DOHH2 (cell line): ENCODE measurements at regions not wholly inside any gene's neighbourhood (a gene's known extent, or its start where the extent isn't known, plus 50 kb on each side); places are given as distances from the start of the nearest gene placed in this dataset.

Source experiments
- H3F3A ChIP-seq: fragments of 200-600 bp; sonication (generic), shearing (Covaris generic); 2 replicates; pipeline ENCODE4 v1.6.0; 2016; ENCODE audit warnings: antibody characterized with exemption, mild to moderate bottlenecking; ENCODE audit not compliant: control insufficient read depth, insufficient read depth
- H3K27ac ChIP-seq: fragments of 200-600 bp; sonication (generic); 2 replicates; pipeline ENCODE4 v1.5.1; 2014; ENCODE audit warnings: low read depth, mild to moderate bottlenecking, low read length, moderate library complexity
- H3K27me3 ChIP-seq: fragments of 200-600 bp; sonication (generic); 2 replicates; pipeline ENCODE4 v1.6.1; 2014; ENCODE audit warnings: mild to moderate bottlenecking, low read length, mixed read lengths; ENCODE audit not compliant: control insufficient read depth
- H3K36me3 ChIP-seq: fragments of 200-600 bp; sonication (generic); 2 replicates; pipeline ENCODE4 v1.6.1; 2014; ENCODE audit warnings: mild to moderate bottlenecking, low read length, moderate library complexity, mixed read lengths; ENCODE audit not compliant: control insufficient read depth
- H3K4me1 ChIP-seq: fragments of 200-600 bp; sonication (generic); 2 replicates; pipeline ENCODE4 v1.6.1; 2014; ENCODE audit warnings: mild to moderate bottlenecking, low read length, mixed read lengths; ENCODE audit not compliant: control insufficient read depth
- H3K4me2 ChIP-seq: fragments of 200-600 bp; sonication (generic); 2 replicates; pipeline ENCODE4 v1.6.0; 2014; ENCODE audit warnings: mild to moderate bottlenecking, low read length, moderate library complexity
- H3K4me3 ChIP-seq: fragments of 200-600 bp; sonication (generic); 2 replicates; pipeline ENCODE4 v1.5.1; 2014; ENCODE audit warnings: mild to moderate bottlenecking, low read length, mixed read lengths
- H3K79me2 ChIP-seq: fragments of 200-600 bp; sonication (generic); 2 replicates; pipeline ENCODE4 v1.6.1; 2014; ENCODE audit warnings: mild to moderate bottlenecking, low read length, mixed read lengths; ENCODE audit not compliant: control insufficient read depth
- H3K9me2 ChIP-seq: fragments of 200-600 bp; sonication (generic); replicated peaks from 2 replicates; pipeline ENCODE4 v1.6.1; 2014; ENCODE audit warnings: mild to moderate bottlenecking, low read length, mixed read lengths; ENCODE audit not compliant: control insufficient read depth
- H3K9me3 ChIP-seq: fragments of 200-600 bp; sonication (generic); 2 replicates; pipeline ENCODE4 v1.6.1; 2014; ENCODE audit warnings: antibody characterized with exemption, low read length, mixed read lengths; ENCODE audit not compliant: control insufficient read depth, insufficient read depth
- H4K20me1 ChIP-seq: fragments of 200-600 bp; sonication (generic); 2 replicates; pipeline ENCODE4 v1.6.0; 2014; ENCODE audit warnings: low read depth, mild to moderate bottlenecking, antibody characterized with exemption, low read length, moderate library complexity; ENCODE audit not compliant: control insufficient read depth, insufficient read depth
- EZH2phosphoT487 ChIP-seq: fragments of 200-600 bp; sonication (generic); IDR thresholded peaks from 2 replicates; pipeline ENCODE4 v1.6.1; 2017; ENCODE audit warnings: borderline replicate concordance, mild to moderate bottlenecking, antibody characterized with exemption, low read length, moderate library complexity, mixed read lengths
- TF ChIP-seq, protein P1 (sequence below): fragments of 200-600 bp; sonication (generic); IDR thresholded peaks from one replicate; pipeline ENCODE4 v1.5.1; 2014; ENCODE audit warnings: antibody characterized with exemption, mild to moderate bottlenecking, low read depth, low read length; ENCODE audit not compliant: poor library complexity, severe bottlenecking

- Histone ChIP-seq H3K36me3 (no peaks in the 10 kb centered on the region), H4K20me1 (no peaks in the 10 kb centered on the region), H3K9me2 (no peaks in the 10 kb centered on the region), H3K9me3 (peaks cover 3% of the 10 kb centered on the region; the same call in 1 of the 2 replicates), H3K4me3 (no peak overlapping the region), H3K4me2 (no peak overlapping the region), H3K27me3 (no peaks in the 10 kb centered on the region), H3F3A (no peaks in the 10 kb centered on the region), H3K27ac (no peak overlapping the region), H3K4me1 (no peaks in the 10 kb centered on the region), H3K79me2 (no peaks in the 10 kb centered on the region)
- TF ChIP-seq, protein P1, sequence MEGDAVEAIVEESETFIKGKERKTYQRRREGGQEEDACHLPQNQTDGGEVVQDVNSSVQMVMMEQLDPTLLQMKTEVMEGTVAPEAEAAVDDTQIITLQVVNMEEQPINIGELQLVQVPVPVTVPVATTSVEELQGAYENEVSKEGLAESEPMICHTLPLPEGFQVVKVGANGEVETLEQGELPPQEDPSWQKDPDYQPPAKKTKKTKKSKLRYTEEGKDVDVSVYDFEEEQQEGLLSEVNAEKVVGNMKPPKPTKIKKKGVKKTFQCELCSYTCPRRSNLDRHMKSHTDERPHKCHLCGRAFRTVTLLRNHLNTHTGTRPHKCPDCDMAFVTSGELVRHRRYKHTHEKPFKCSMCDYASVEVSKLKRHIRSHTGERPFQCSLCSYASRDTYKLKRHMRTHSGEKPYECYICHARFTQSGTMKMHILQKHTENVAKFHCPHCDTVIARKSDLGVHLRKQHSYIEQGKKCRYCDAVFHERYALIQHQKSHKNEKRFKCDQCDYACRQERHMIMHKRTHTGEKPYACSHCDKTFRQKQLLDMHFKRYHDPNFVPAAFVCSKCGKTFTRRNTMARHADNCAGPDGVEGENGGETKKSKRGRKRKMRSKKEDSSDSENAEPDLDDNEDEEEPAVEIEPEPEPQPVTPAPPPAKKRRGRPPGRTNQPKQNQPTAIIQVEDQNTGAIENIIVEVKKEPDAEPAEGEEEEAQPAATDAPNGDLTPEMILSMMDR = no peak
- no peak for TF ChIP-seq EZH2phosphoT487
Observed at GRCh38 chr5:4781299-4781698, 358.8 kb upstream of the ADAMTS16 start.

DNA sequence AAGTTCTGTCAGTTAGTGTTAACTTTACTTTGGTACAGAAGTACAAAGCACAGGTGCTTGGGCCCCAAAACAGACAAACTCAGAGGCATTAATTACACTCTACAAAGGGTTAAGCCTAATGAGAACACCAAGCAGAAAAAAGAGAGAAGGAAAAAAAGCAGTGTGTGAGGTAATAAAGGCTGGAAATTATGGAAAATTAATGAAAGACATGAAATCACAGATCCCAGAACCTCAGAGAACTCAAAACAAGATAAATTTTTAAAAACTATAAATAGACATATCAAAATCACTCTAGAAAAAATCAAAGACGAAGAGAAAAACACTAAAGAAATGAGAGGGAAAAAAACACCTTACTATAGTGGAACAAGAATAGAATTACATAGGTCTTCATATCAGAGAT lies 354.2 kb upstream of the ADAMTS16 start:
- Histone ChIP-seq H3K27me3 (no peaks in the 10 kb centered on the region), H3K36me3 (no peaks in the 10 kb centered on the region), H3F3A (no peaks in the 10 kb centered on the region), H3K27ac (no peak overlapping the region), H3K4me1 (no peaks in the 10 kb centered on the region), H3K9me2 (no peaks in the 10 kb centered on the region), H3K79me2 (no peaks in the 10 kb centered on the region), H3K4me3 (no peak overlapping the region), H3K9me3 (peaks cover 3% of the 10 kb centered on the region; the same call in 1 of the 2 replicates), H3K4me2 (no peak overlapping the region), H4K20me1 (no peaks in the 10 kb centered on the region)
- TF ChIP-seq, protein P1 = no peak
- TF ChIP-seq EZH2phosphoT487 = no peak

GRCh38 chr5:4797445-4797844 lies 342.7 kb upstream of the ADAMTS16 start:
- Histone ChIP-seq H3K27ac (no peak overlapping the region), H3K9me3 (no peaks in the 10 kb centered on the region), H3K4me2 (no peak overlapping the region), H3K9me2 (no peaks in the 10 kb centered on the region), H3K4me3 (no peak overlapping the region), H3K4me1 (no peaks in the 10 kb centered on the region), H3K79me2 (no peaks in the 10 kb centered on the region), H3F3A (no peaks in the 10 kb centered on the region), H3K27me3 (no peaks in the 10 kb centered on the region), H3K36me3 (no peaks in the 10 kb centered on the region), H4K20me1 (no peaks in the 10 kb centered on the region)
- TF ChIP-seq EZH2phosphoT487 = no peak
- TF ChIP-seq, protein P1 = no peak

DNA sequence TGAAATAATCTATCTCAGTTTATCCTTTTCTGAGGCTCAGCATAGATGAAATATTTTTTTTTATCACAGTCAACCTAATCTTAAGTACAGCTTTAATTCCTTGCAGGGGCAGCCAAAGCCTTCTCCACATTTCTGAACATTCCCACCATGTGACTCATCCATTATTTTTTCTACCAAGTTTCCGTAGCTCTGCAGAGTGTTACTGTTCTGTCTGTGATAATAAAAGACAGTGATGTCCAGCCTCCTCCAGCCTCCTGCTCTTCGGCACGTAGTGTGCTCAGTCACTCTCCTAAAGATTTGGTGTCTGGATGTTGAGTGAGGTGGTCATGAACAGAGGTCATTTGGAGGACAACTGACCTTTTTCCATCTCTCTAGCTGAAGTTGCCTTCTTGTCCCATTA lies 338.1 kb upstream of the ADAMTS16 start:
- Histone ChIP-seq H3K9me3 (no peaks in the 10 kb centered on the region), H3K4me1 (no peaks in the 10 kb centered on the region), H3K27me3 (no peaks in the 10 kb centered on the region), H3K79me2 (no peaks in the 10 kb centered on the region), H3K4me3 (no peak overlapping the region), H3K4me2 (no peak overlapping the region), H3F3A (no peaks in the 10 kb centered on the region), H3K27ac (no peak overlapping the region), H3K36me3 (no peaks in the 10 kb centered on the region), H4K20me1 (no peaks in the 10 kb centered on the region), H3K9me2 (no peaks in the 10 kb centered on the region)
- TF ChIP-seq, protein P1 = no peak
- TF ChIP-seq EZH2phosphoT487 = no peak
